Hematopoietic multipotent progenitor cell treated with erythropoietin and hydrocortisone succinate and interleukin-3 and kit ligand, for 6 days (in vitro differentiated cells): ENCODE measurements at regions not wholly inside any gene's neighbourhood (a gene's known extent, or its start where the extent isn't known, plus 50 kb on each side); places are given as distances from the start of the nearest gene placed in this dataset.
"Not testable (repeated sequence)": the region's sequence is repeated elsewhere in the genome, so short reads cannot be mapped to it uniquely, and the experiment has no call there.

Experiments used
- DNase-seq: peaks from one replicate; pipeline ENCODE4 v3.0.0-alpha.2; 2015

GRCh38 chr21:22194986-22195385 is 1196.8 kb downstream of the NCAM2 start:
- DNase-seq: not testable (repeated sequence)

- no peak for DNase-seq
Measured at GRCh38 chr21:22200378-22201092, 1202.3 kb downstream of the NCAM2 start.

- DNase-seq: no peak
Measured at GRCh38 chr21:22201126-22201525, 1202.9 kb downstream of the NCAM2 start.

- no peak for DNase-seq
Measured at GRCh38 chr21:22201669-22202068, 1203.5 kb downstream of the NCAM2 start.

- DNase-seq: no peak
Measured at GRCh38 chr21:22209304-22209700, 1211.1 kb downstream of the NCAM2 start.

GRCh38 chr21:22211943-22212342 is 1213.7 kb downstream of the NCAM2 start:
- no peak for DNase-seq

GRCh38 chr21:22223385-22223784 is 1225.2 kb downstream of the NCAM2 start:
- no peak for DNase-seq

- DNase-seq: no peak
Measured at GRCh38 chr21:22224261-22224660, 1226.1 kb downstream of the NCAM2 start.

- no peak for DNase-seq
Measured at GRCh38 chr21:22225299-22225698, 1227.1 kb downstream of the NCAM2 start.

- DNase-seq: no peak
Measured at GRCh38 chr21:22231013-22231412, 1232.8 kb downstream of the NCAM2 start.

- DNase-seq: no peak
Measured at GRCh38 chr21:22235866-22236590, 1237.8 kb downstream of the NCAM2 start.

- no peak for DNase-seq
Measured at GRCh38 chr21:22244516-22244915, 1246.3 kb downstream of the NCAM2 start.

- DNase-seq: no peak
Measured at GRCh38 chr21:22250355-22250754, 1252.1 kb downstream of the NCAM2 start.

GRCh38 chr21:22253761-22254160 is 1255.6 kb downstream of the NCAM2 start:
- DNase-seq: no peak

- DNase-seq: no peak
Measured at GRCh38 chr21:22258821-22259220, 1260.6 kb downstream of the NCAM2 start.

GRCh38 chr21:22260274-22260673 is 1262.1 kb downstream of the NCAM2 start:
- DNase-seq: no peak

- DNase-seq: no peak
Measured at GRCh38 chr21:22263890-22264289, 1265.7 kb downstream of the NCAM2 start.

GRCh38 chr21:22277341-22277740 is 1279.1 kb downstream of the NCAM2 start:
- no peak for DNase-seq

GRCh38 chr21:22278366-22278765 is 1280.2 kb downstream of the NCAM2 start:
- no peak for DNase-seq

- DNase-seq: no peak
Measured at GRCh38 chr21:22280851-22281250, 1282.6 kb downstream of the NCAM2 start.

GRCh38 chr21:22288885-22289499 is 1290.8 kb downstream of the NCAM2 start:
- DNase-seq: no peak

- DNase-seq: no peak
Measured at GRCh38 chr21:22292144-22292543, 1293.9 kb downstream of the NCAM2 start.

- no peak for DNase-seq
Measured at GRCh38 chr21:22297575-22297974, 1299.4 kb downstream of the NCAM2 start.
